Neural cell (in vitro differentiated cells): ENCODE measurements at regions not wholly inside any gene's neighbourhood (a gene's known extent, or its start where the extent isn't known, plus 50 kb on each side); places are given as distances from the start of the nearest gene placed in this dataset.

Experiments used
- H2AFZ ChIP-seq: fragments of 200-600, 300-800 bp; sonication (generic), shearing (Covaris generic); 2 replicates; pipeline ENCODE4 v1.6.0; 2014; ENCODE audit warnings: low read depth, mild to moderate bottlenecking, antibody characterized with exemption, low read length, moderate library complexity
- H3F3A ChIP-seq: fragments of 200-600 bp; shearing (Covaris generic); 2 replicates; pipeline ENCODE4 v1.6.1; 2016; ENCODE audit warnings: mild to moderate bottlenecking, moderate library complexity, mixed read lengths, antibody characterized with exemption, low read length; ENCODE audit not compliant: insufficient read depth, poor library complexity, severe bottlenecking
- H3K27ac ChIP-seq: fragments of 200-600, 300-800 bp; sonication (generic), shearing (Covaris generic); 2 replicates; pipeline ENCODE4 v1.5.1; 2014; ENCODE audit warnings: mild to moderate bottlenecking, low read length, moderate library complexity
- H3K27me3 ChIP-seq: fragments of 300-800, 200-600 bp; sonication (generic), shearing (Covaris generic); 2 replicates; pipeline ENCODE4 v1.6.0; 2014; ENCODE audit warnings: mild to moderate bottlenecking, low read depth, low read length, moderate library complexity; ENCODE audit not compliant: insufficient read depth
- H3K36me3 ChIP-seq: fragments of 300-800, 200-600 bp; sonication (generic), shearing (Covaris generic); 2 replicates; pipeline ENCODE4 v1.5.1; 2014; ENCODE audit warnings: mild to moderate bottlenecking, antibody characterized with exemption, low read length, moderate library complexity; ENCODE audit not compliant: insufficient read depth
- H3K4me2 ChIP-seq: fragments of 300-800, 200-600 bp; sonication (generic), shearing (Covaris generic); 2 replicates; pipeline ENCODE4 v1.6.0; 2014; ENCODE audit warnings: mild to moderate bottlenecking, low read length
- H3K4me3 ChIP-seq: fragments of 300-800, 200-600 bp; sonication (generic), shearing (Covaris generic); 2 replicates; pipeline ENCODE4 v1.5.1; 2014; ENCODE audit warnings: mild to moderate bottlenecking, low read length, moderate library complexity
- H3K79me2 ChIP-seq: fragments of 200-600 bp; shearing (Covaris generic); replicated peaks from 2 replicates; pipeline ENCODE4 v1.6.0; 2014; ENCODE audit warnings: mild to moderate bottlenecking, low read length, moderate library complexity; ENCODE audit not compliant: insufficient read depth
- H3K9ac ChIP-seq: fragments of 300-800, 200-600 bp; sonication (generic), shearing (Covaris generic); 2 replicates; pipeline ENCODE4 v1.6.1; 2016; ENCODE audit warnings: mild to moderate bottlenecking, low read length, mixed read lengths
- H3K9me2 ChIP-seq: fragments of 200-600 bp; shearing (Covaris generic); 2 replicates; pipeline ENCODE4 v1.6.1; 2016; ENCODE audit warnings: mild to moderate bottlenecking, low read length, mixed read lengths; ENCODE audit not compliant: insufficient read depth
- H3K9me3 ChIP-seq: fragments of 200-600, 300-800 bp; sonication (generic), shearing (Covaris generic); 2 replicates; pipeline ENCODE4 v1.6.1; 2016; ENCODE audit warnings: mild to moderate bottlenecking, mixed run types, low read length, moderate library complexity, mixed read lengths
- H4K20me1 ChIP-seq: fragments of 200-600 bp; shearing (Covaris generic); 2 replicates; pipeline ENCODE4 v1.6.1; 2016; ENCODE audit warnings: mild to moderate bottlenecking, mixed run types; ENCODE audit not compliant: insufficient read depth
- EP300 ChIP-seq: fragments of 450-650 bp; conservative IDR thresholded peaks from 2 replicates; pipeline ENCODE4 v1.6.1; 2014; ENCODE audit warnings: antibody characterized with exemption, mild to moderate bottlenecking, moderate library complexity; ENCODE audit not compliant: poor library complexity, severe bottlenecking
- EZH2 ChIP-seq: fragments of 200-600, 300-800 bp; shearing (Covaris generic), sonication (generic); IDR thresholded peaks from 2 replicates; pipeline ENCODE4 v1.6.1; 2014; ENCODE audit warnings: antibody characterized with exemption, low read length, borderline replicate concordance, mild to moderate bottlenecking; ENCODE audit not compliant: insufficient read depth, poor library complexity, severe bottlenecking
- MXI1 ChIP-seq: fragments of 450-650 bp; conservative IDR thresholded peaks from 2 replicates; pipeline ENCODE4 v1.6.1; 2014; ENCODE audit warnings: antibody characterized with exemption, mild to moderate bottlenecking; ENCODE audit not compliant: poor library complexity, severe bottlenecking
- POLR2AphosphoS5 ChIP-seq: IDR thresholded peaks from 2 replicates; pipeline ENCODE4 v1.6.1; 2012
- RAD21 ChIP-seq: fragments of 450-650 bp; conservative IDR thresholded peaks from 2 replicates; pipeline ENCODE4 v1.6.1; 2014; ENCODE audit warnings: antibody characterized with exemption, mild to moderate bottlenecking, moderate library complexity
- SMC3 ChIP-seq: fragments of 450-650 bp; conservative IDR thresholded peaks from 2 replicates; pipeline ENCODE4 v1.6.1; 2014; ENCODE audit warnings: antibody characterized with exemption, mild to moderate bottlenecking, moderate library complexity; ENCODE audit not compliant: poor library complexity
- TAF1 ChIP-seq: IDR thresholded peaks from 2 replicates; pipeline ENCODE4 v1.6.1; 2012; ENCODE audit warnings: low read depth
- TF ChIP-seq, protein P1 (sequence below): fragments of 450-650 bp; IDR thresholded peaks from 2 replicates; pipeline ENCODE4 v1.5.1; 2014; ENCODE audit warnings: antibody characterized with exemption, mild to moderate bottlenecking, moderate library complexity; ENCODE audit not compliant: poor library complexity, severe bottlenecking
- TF ChIP-seq, protein P2 (sequence below): IDR thresholded peaks from 2 replicates; pipeline ENCODE4 v1.6.1; 2012; ENCODE audit warnings: borderline replicate concordance

DNA sequence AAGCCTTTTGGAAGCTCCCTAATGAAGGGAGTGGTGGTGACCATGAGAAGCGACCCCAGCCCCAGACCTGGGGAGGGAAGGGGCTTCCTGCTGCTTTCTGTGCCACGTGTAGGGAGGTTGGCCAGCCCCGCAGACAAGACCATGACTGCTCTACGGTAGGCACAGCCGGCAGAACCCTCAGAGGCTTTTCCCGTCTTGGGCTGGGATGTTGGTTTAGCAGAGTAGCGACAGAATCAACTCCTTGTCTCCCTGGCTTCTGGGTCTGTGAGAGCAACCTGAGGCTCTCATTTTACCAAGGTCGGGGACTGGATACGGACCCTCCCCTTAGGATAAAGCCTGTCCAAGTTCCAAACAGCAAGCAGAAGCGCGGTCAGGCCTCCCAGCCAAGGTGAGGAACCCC is 123.3 kb downstream of the AXIN2 start:
- no peaks in the 10 kb centered on the region for H3K9me2 ChIP-seq
- no peak overlapping the region for H3K27ac ChIP-seq
- H3K4me3 ChIP-seq: no peak overlapping the region
- H3K4me2 ChIP-seq: no peak overlapping the region
- no peaks in the 10 kb centered on the region for H3K9me3 ChIP-seq
- no peak overlapping the region for H2AFZ ChIP-seq
- H4K20me1 ChIP-seq: no peaks in the 10 kb centered on the region
- no peaks in the 10 kb centered on the region for H3K27me3 ChIP-seq
- H3K9ac ChIP-seq: no peak overlapping the region
- TF ChIP-seq, protein P1, sequence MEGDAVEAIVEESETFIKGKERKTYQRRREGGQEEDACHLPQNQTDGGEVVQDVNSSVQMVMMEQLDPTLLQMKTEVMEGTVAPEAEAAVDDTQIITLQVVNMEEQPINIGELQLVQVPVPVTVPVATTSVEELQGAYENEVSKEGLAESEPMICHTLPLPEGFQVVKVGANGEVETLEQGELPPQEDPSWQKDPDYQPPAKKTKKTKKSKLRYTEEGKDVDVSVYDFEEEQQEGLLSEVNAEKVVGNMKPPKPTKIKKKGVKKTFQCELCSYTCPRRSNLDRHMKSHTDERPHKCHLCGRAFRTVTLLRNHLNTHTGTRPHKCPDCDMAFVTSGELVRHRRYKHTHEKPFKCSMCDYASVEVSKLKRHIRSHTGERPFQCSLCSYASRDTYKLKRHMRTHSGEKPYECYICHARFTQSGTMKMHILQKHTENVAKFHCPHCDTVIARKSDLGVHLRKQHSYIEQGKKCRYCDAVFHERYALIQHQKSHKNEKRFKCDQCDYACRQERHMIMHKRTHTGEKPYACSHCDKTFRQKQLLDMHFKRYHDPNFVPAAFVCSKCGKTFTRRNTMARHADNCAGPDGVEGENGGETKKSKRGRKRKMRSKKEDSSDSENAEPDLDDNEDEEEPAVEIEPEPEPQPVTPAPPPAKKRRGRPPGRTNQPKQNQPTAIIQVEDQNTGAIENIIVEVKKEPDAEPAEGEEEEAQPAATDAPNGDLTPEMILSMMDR: no peak
- TF ChIP-seq SMC3: no peak
- no peak for TF ChIP-seq POLR2AphosphoS5
- TF ChIP-seq RAD21: no peak
- TF ChIP-seq, protein P2, sequence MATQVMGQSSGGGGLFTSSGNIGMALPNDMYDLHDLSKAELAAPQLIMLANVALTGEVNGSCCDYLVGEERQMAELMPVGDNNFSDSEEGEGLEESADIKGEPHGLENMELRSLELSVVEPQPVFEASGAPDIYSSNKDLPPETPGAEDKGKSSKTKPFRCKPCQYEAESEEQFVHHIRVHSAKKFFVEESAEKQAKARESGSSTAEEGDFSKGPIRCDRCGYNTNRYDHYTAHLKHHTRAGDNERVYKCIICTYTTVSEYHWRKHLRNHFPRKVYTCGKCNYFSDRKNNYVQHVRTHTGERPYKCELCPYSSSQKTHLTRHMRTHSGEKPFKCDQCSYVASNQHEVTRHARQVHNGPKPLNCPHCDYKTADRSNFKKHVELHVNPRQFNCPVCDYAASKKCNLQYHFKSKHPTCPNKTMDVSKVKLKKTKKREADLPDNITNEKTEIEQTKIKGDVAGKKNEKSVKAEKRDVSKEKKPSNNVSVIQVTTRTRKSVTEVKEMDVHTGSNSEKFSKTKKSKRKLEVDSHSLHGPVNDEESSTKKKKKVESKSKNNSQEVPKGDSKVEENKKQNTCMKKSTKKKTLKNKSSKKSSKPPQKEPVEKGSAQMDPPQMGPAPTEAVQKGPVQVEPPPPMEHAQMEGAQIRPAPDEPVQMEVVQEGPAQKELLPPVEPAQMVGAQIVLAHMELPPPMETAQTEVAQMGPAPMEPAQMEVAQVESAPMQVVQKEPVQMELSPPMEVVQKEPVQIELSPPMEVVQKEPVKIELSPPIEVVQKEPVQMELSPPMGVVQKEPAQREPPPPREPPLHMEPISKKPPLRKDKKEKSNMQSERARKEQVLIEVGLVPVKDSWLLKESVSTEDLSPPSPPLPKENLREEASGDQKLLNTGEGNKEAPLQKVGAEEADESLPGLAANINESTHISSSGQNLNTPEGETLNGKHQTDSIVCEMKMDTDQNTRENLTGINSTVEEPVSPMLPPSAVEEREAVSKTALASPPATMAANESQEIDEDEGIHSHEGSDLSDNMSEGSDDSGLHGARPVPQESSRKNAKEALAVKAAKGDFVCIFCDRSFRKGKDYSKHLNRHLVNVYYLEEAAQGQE: no peak
- TF ChIP-seq TAF1: no peak
- TF ChIP-seq EZH2: no peak
- TF ChIP-seq MXI1: no peak
- TF ChIP-seq EP300: no peak
- H3K79me2 ChIP-seq: no peaks in the 10 kb centered on the region
- H3F3A ChIP-seq: no peaks in the 10 kb centered on the region
- no peaks in the 10 kb centered on the region for H3K36me3 ChIP-seq

DNA sequence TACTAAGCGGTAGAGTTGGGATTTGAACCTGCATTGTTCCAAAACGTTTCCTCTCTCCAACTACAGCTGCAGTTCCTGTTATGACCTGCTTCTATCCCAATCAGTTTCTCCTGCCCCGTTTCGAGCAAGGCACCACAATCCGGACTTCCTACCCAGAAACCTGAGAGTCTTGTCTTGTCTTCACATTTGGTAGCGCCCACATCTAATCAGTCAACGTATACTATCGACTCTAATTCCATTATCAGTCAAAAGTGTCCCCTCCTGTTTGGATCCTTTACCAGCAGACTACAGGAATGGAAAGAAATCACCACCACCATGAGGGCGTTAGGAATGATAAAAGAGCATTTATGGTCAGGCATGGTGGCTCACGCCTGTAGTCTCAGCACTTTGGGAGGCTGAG is 124.6 kb downstream of the AXIN2 start:
- H3K9me2 ChIP-seq: no peaks in the 10 kb centered on the region
- H3K36me3 ChIP-seq: no peaks in the 10 kb centered on the region
- H3K9ac ChIP-seq: no peak overlapping the region
- no peaks in the 10 kb centered on the region for H3K79me2 ChIP-seq
- no peak overlapping the region for H2AFZ ChIP-seq
- TF ChIP-seq EP300 (no peak), RAD21 (no peak), SMC3 (no peak), POLR2AphosphoS5 (no peak), MXI1 (no peak), TAF1 (no peak), EZH2 (no peak)
- TF ChIP-seq, protein P1: no peak
- TF ChIP-seq, protein P2: no peak
- no peaks in the 10 kb centered on the region for H4K20me1 ChIP-seq
- no peak overlapping the region for H3K4me3 ChIP-seq
- H3F3A ChIP-seq: no peaks in the 10 kb centered on the region
- H3K27me3 ChIP-seq: no peaks in the 10 kb centered on the region
- H3K9me3 ChIP-seq: no peaks in the 10 kb centered on the region
- H3K4me2 ChIP-seq: no peak overlapping the region
- H3K27ac ChIP-seq: no peak overlapping the region
